HCT116 (cell line): ENCODE measurements at regions not wholly inside any gene's neighbourhood (a gene's known extent, or its start where the extent isn't known, plus 50 kb on each side); places are given as distances from the start of the nearest gene placed in this dataset.

Source experiments
- CTCF ChIP-seq, 3 experiments: fragments of 200-600 bp in 1 of 3; sonication (generic) in 1 of 3; IDR thresholded peaks in 2 of 3; conservative IDR thresholded peaks in 1 of 3; 2 replicates each; pipeline ENCODE4 v1.5.1; 2012 to 2017; ENCODE audit warnings: low read depth in 2 of 3, low read length in 2 of 3, antibody characterized with exemption in 1 of 3, borderline replicate concordance in 1 of 3, control low read depth in 1 of 3, mild to moderate bottlenecking in 1 of 3, mixed read lengths in 1 of 3, mixed run types in 1 of 3, moderate library complexity in 1 of 3; ENCODE audit not compliant: insufficient read depth in 1 of 3
- EGR1 ChIP-seq: IDR thresholded peaks from 2 replicates; pipeline ENCODE4 v1.6.1; 2012; ENCODE audit warnings: low read depth
- EZH2phosphoT487 ChIP-seq: fragments of 200-600 bp; IDR thresholded peaks from 2 replicates; pipeline ENCODE4 v1.6.1; 2018; ENCODE audit warnings: antibody characterized with exemption, borderline replicate concordance
- JUND ChIP-seq: IDR thresholded peaks from 2 replicates; pipeline ENCODE4 v1.6.1; 2012
- MAX ChIP-seq: IDR thresholded peaks from 2 replicates; pipeline ENCODE4 v1.6.1; 2012
- POLR2AphosphoS5 ChIP-seq: IDR thresholded peaks from 2 replicates; pipeline ENCODE4 v1.6.1; 2011; ENCODE audit warnings: mild to moderate bottlenecking, low read depth, low read length, moderate library complexity
- REST ChIP-seq: IDR thresholded peaks from 2 replicates; pipeline ENCODE4 v1.6.1; 2012; ENCODE audit warnings: low read depth
- YY1 ChIP-seq: IDR thresholded peaks from 2 replicates; pipeline ENCODE4 v1.6.1; 2011; ENCODE audit warnings: low read length, low read depth, moderate library complexity, mild to moderate bottlenecking; ENCODE audit not compliant: insufficient replicate concordance; ENCODE audit errors: extremely low read depth
- ZBTB33 ChIP-seq: IDR thresholded peaks from 2 replicates; pipeline ENCODE4 v1.6.1; 2011; ENCODE audit warnings: mild to moderate bottlenecking, low read length, moderate library complexity; ENCODE audit not compliant: insufficient replicate concordance; ENCODE audit errors: extremely low read depth
- ZFX ChIP-seq: fragments of 450-650 bp; IDR thresholded peaks from 2 replicates; pipeline ENCODE4 v1.6.1; 2017
- ZNF274 ChIP-seq: fragments of 200-500 bp; sonication (Bioruptor generic); IDR thresholded peaks from 2 replicates; pipeline ENCODE4 v1.6.1; 2014; ENCODE audit warnings: mild to moderate bottlenecking, low read depth, low read length, inconsistent platforms

- no peak for TF ChIP-seq ZNF274
- TF ChIP-seq EZH2phosphoT487: no peak
- TF ChIP-seq CTCF (IDR thresholded peaks at IDR 0.05 in 2 of 3, conservative IDR thresholded peaks at IDR 0.05 in 1 of 3; ENCODE audit: borderline replicate concordance in 1 of 3, insufficient read depth in 1 of 3, low read depth in 2 of 3, low read length in 2 of 3): no peak
- no peak for TF ChIP-seq JUND
- TF ChIP-seq POLR2AphosphoS5: no peak
- no peak for TF ChIP-seq ZFX
- TF ChIP-seq YY1: no peak
- no peak for TF ChIP-seq MAX
- TF ChIP-seq EGR1: no peak
- TF ChIP-seq ZBTB33: no peak
- no peak for TF ChIP-seq REST
These were observed 1255.3 kb upstream of the LRRN3 start for GRCh38 chr7:109835577-109835976.
